H1 (cell line): ENCODE measurements at regions not wholly inside any gene's neighbourhood (a gene's known extent, or its start where the extent isn't known, plus 50 kb on each side); places are given as distances from the start of the nearest gene placed in this dataset.

Experiments
- CTCF ChIA-PET: fragments of 300-600 bp; sonication (Branson Sonifier 250); formaldehyde crosslinking; loops from one replicate; lab custom pipeline; 2021; ENCODE audit not compliant: partially characterized antibody; lab: Charles Lee
- POLR2A ChIA-PET: fragments of 300-600 bp; sonication (Branson Sonifier 250); formaldehyde crosslinking; loops from one replicate; lab custom pipeline; 2021; ENCODE audit warnings: inconsistent platforms; ENCODE audit not compliant: partially characterized antibody; lab: Charles Lee
- DNase-seq, 2 experiments: peaks; one replicate each; pipeline versions ENCODE4 v3.0.0 to v3.0.0-alpha.2; 2010 to 2022; ENCODE audit warnings: low spot score in 2 of 2, low read depth in 1 of 2, mixed read lengths in 1 of 2
- FAIRE-seq: peaks from 2 replicates; lab custom pipeline; 2011; peaks lifted over from hg19 to GRCh38; lab: Jason Lieb, UNC
- H2AFZ ChIP-seq: 2 replicates; pipeline ENCODE4 v1.8.1; 2012; ENCODE audit warnings: low read length, inconsistent platforms
- H2AK5ac ChIP-seq: 2 replicates; pipeline ENCODE4 v1.6.1; 2013; ENCODE audit warnings: low read depth, low read length
- H2BK120ac ChIP-seq: replicated peaks from 2 replicates; pipeline ENCODE3; 2013; ENCODE audit warnings: low read depth, low read length, inconsistent platforms
- H2BK12ac ChIP-seq: 2 replicates; pipeline ENCODE4 v1.6.1; 2013; ENCODE audit warnings: low read depth, low read length
- H2BK15ac ChIP-seq: 2 replicates; pipeline ENCODE4 v1.6.1; 2013; ENCODE audit warnings: low read length
- H2BK20ac ChIP-seq: 2 replicates; pipeline ENCODE4 v1.6.1; 2013; ENCODE audit warnings: low read length
- H2BK5ac ChIP-seq: 2 replicates; pipeline ENCODE4 v1.6.1; 2013; ENCODE audit warnings: low read depth, low read length
- H3K14ac ChIP-seq: 2 replicates; pipeline ENCODE4 v1.6.1; 2013; ENCODE audit warnings: inconsistent platforms; ENCODE audit not compliant: insufficient read length
- H3K18ac ChIP-seq: 2 replicates; pipeline ENCODE4 v1.6.1; 2013; ENCODE audit warnings: low read length; ENCODE audit errors: extremely low read depth
- H3K23ac ChIP-seq: 2 replicates; pipeline ENCODE4 v1.6.1; 2013; ENCODE audit warnings: inconsistent platforms; ENCODE audit not compliant: insufficient read length
- H3K23me2 ChIP-seq: 2 replicates; pipeline ENCODE4 v1.6.1; 2013; ENCODE audit warnings: low read depth, low read length
- H3K27ac ChIP-seq: 2 replicates; pipeline ENCODE4 v1.6.1; 2011; ENCODE audit warnings: low read depth, low read length, inconsistent platforms
- H3K27me3 ChIP-seq, 4 experiments: replicated peaks in 1 of 4; 1 replicate in 1 of 4; 2 replicates in 3 of 4; pipeline versions ENCODE4 v1.6.1 to v1.8.1; 2011 to 2013; ENCODE audit warnings: low read length in 3 of 4, mild to moderate bottlenecking in 3 of 4, inconsistent platforms in 2 of 4, mixed read lengths in 2 of 4, moderate library complexity in 1 of 4; ENCODE audit not compliant: control insufficient read depth in 3 of 4, insufficient read depth in 3 of 4; ENCODE audit errors: extremely low read depth in 1 of 4
- H3K36me3 ChIP-seq, 4 experiments: 2 replicates each; pipeline versions ENCODE4 v1.6.1 to v1.8.1; 2011 to 2013; ENCODE audit warnings: mild to moderate bottlenecking in 4 of 4, low read length in 3 of 4, moderate library complexity in 2 of 4, control low read depth in 1 of 4, inconsistent platforms in 1 of 4; ENCODE audit not compliant: insufficient read depth in 4 of 4, control insufficient read depth in 2 of 4
- H3K4ac ChIP-seq: replicated peaks from 2 replicates; pipeline ENCODE3; 2013; ENCODE audit warnings: low read length, low read depth, mixed read lengths, inconsistent platforms; ENCODE audit not compliant: insufficient read length
- H3K4me1 ChIP-seq, 4 experiments: replicated peaks in 1 of 4; 1 replicate in 1 of 4; 2 replicates in 3 of 4; pipeline versions ENCODE4 v1.6.1 to v1.8.1; 2011 to 2013; ENCODE audit warnings: low read length in 3 of 4, inconsistent platforms in 2 of 4, mixed read lengths in 1 of 4; ENCODE audit not compliant: insufficient read depth in 4 of 4, control insufficient read depth in 3 of 4
- H3K4me2 ChIP-seq, 2 experiments: 2 replicates each; pipeline versions ENCODE4 v1.6.1 to v1.8.1; 2011 to 2013; ENCODE audit warnings: low read depth in 2 of 2, low read length in 2 of 2, control low read depth in 1 of 2, inconsistent platforms in 1 of 2, mild to moderate bottlenecking in 1 of 2; ENCODE audit not compliant: insufficient read depth in 1 of 2
- H3K4me3 ChIP-seq, 4 experiments: fragments of 200-600, 300-600 bp in 1 of 4; sonication (generic), shearing (Covaris generic), sonication (Bioruptor Twin) in 1 of 4; 2 replicates each; pipeline versions ENCODE4 v1.5.1 to v1.8.1; 2011 to 2016; ENCODE audit warnings: low read length in 4 of 4, low read depth in 3 of 4, control low read depth in 2 of 4, inconsistent platforms in 2 of 4, mild to moderate bottlenecking in 2 of 4, mixed read lengths in 1 of 4, moderate library complexity in 1 of 4; ENCODE audit not compliant: insufficient read depth in 2 of 4; ENCODE audit errors: extremely low read depth in 1 of 4
- H3K56ac ChIP-seq: replicated peaks from 2 replicates; pipeline ENCODE3; 2013; ENCODE audit warnings: low read depth, mild to moderate bottlenecking, mixed read lengths, low read length, inconsistent platforms; ENCODE audit not compliant: insufficient read length
- H3K79me1 ChIP-seq: 2 replicates; pipeline ENCODE4 v1.6.1; 2013; ENCODE audit warnings: low read depth, low read length, control low read depth
- H3K79me2 ChIP-seq, 2 experiments: 2 replicates each; pipeline versions ENCODE4 v1.6.1 to v1.8.1; 2012 to 2013; ENCODE audit warnings: low read length in 2 of 2, mild to moderate bottlenecking in 2 of 2, inconsistent platforms in 1 of 2; ENCODE audit not compliant: insufficient read depth in 2 of 2, control insufficient read depth in 1 of 2
- H3K9ac ChIP-seq, 4 experiments: replicated peaks in 1 of 4; 1 replicate in 1 of 4; 2 replicates in 3 of 4; pipeline versions ENCODE4 v1.6.1 to v1.8.1; 2011 to 2013; ENCODE audit warnings: low read depth in 3 of 4, low read length in 3 of 4, control low read depth in 2 of 4, mild to moderate bottlenecking in 2 of 4, moderate library complexity in 2 of 4, inconsistent platforms in 1 of 4; ENCODE audit errors: extremely low read depth in 1 of 4
- H3K9me3 ChIP-seq, 2 experiments: 2 replicates each; pipeline versions ENCODE4 v1.6.1 to v1.8.1; 2012 to 2013; ENCODE audit warnings: mild to moderate bottlenecking in 2 of 2, moderate library complexity in 2 of 2, control low read depth in 1 of 2, inconsistent platforms in 1 of 2, low read depth in 1 of 2, low read length in 1 of 2, mixed read lengths in 1 of 2; ENCODE audit not compliant: insufficient read depth in 2 of 2
- H4K20me1 ChIP-seq, 2 experiments: replicated peaks in 1 of 2; 2 replicates each; pipeline versions ENCODE3 to v1.8.1; 2011 to 2013; ENCODE audit warnings: inconsistent platforms in 2 of 2, low read length in 2 of 2, mild to moderate bottlenecking in 1 of 2; ENCODE audit not compliant: insufficient read depth in 2 of 2, control insufficient read depth in 1 of 2
- H4K5ac ChIP-seq: 2 replicates; pipeline ENCODE4 v1.6.1; 2013; ENCODE audit warnings: low read length, low read depth, mixed read lengths, inconsistent platforms; ENCODE audit not compliant: insufficient read length
- H4K8ac ChIP-seq: 2 replicates; pipeline ENCODE4 v1.8.0; 2013; ENCODE audit warnings: mild to moderate bottlenecking, moderate library complexity, low read length, inconsistent platforms; ENCODE audit not compliant: insufficient read depth; ENCODE audit errors: extremely low read depth
- H4K91ac ChIP-seq: replicated peaks from 2 replicates; pipeline ENCODE3; 2013; ENCODE audit warnings: low read length, mixed read lengths, inconsistent platforms; ENCODE audit not compliant: insufficient read length
- CREB1 ChIP-seq: IDR thresholded peaks from 2 replicates; pipeline ENCODE4 v1.6.1; 2012; ENCODE audit warnings: inconsistent platforms
- CTCF ChIP-seq, 3 experiments: IDR thresholded peaks; 1 replicate in 2 of 3; 2 replicates in 1 of 3; pipeline versions ENCODE4 v1.5.1 to v1.6.1; 2011; ENCODE audit warnings: low read length in 3 of 3, mild to moderate bottlenecking in 3 of 3, inconsistent platforms in 2 of 3, low read depth in 1 of 3, moderate library complexity in 1 of 3; ENCODE audit not compliant: insufficient read depth in 1 of 3; ENCODE audit errors: control extremely low read depth in 1 of 3
- WGBS, 2 experiments: shearing (Covaris generic) in 1 of 2; methylation state at CpG; one replicate each; pipeline versions ENCODE4 v1.1.6 to v1.1.7; 2013 to 2015; ENCODE audit warnings: low lambda C conversion rate in 2 of 2, mixed read lengths in 2 of 2, inconsistent platforms in 1 of 2, low coverage in 1 of 2, missing lambda C conversion rate in 1 of 2; ENCODE audit not compliant: insufficient replicate concordance in 2 of 2, insufficient coverage in 1 of 2, insufficient read length in 1 of 2; ENCODE audit errors: extremely low coverage in 1 of 2, missing lambda C conversion rate in 1 of 2; 5-methylcytosine and 5-hydroxymethylcytosine counted together

GRCh38 chr4:97262769-97263168 is 880.5 kb downstream of the STPG2 start:
- H3K56ac ChIP-seq, result no peak overlapping the region
- no peaks in the 10 kb centered on the region for H3K9me3 ChIP-seq
- H4K20me1 ChIP-seq, result no peaks in the 10 kb centered on the region
- H4K8ac ChIP-seq, result no peak overlapping the region
- H3K79me1 ChIP-seq, result no peaks in the 10 kb centered on the region
- H2AFZ ChIP-seq, result no peak overlapping the region
- H2AK5ac ChIP-seq, result no peak overlapping the region
- H2BK20ac ChIP-seq, result no peak overlapping the region
- no peak overlapping the region for H2BK15ac ChIP-seq
- no peaks in the 10 kb centered on the region for H3K4me1 ChIP-seq
- no peaks in the 10 kb centered on the region for H3K23me2 ChIP-seq
- no peak overlapping the region for H2BK5ac ChIP-seq
- ChIA-PET POLR2A (no interaction called here), CTCF (no interaction called here)
- no peaks in the 10 kb centered on the region for H3K27me3 ChIP-seq
- H3K14ac ChIP-seq, result no peak overlapping the region
- no peak overlapping the region for H3K4me3 ChIP-seq
- no peak for FAIRE-seq
- H3K9ac ChIP-seq, result no peak overlapping the region
- H3K18ac ChIP-seq, result no peak overlapping the region
- no peak overlapping the region for H2BK12ac ChIP-seq
- H3K23ac ChIP-seq, result no peak overlapping the region
- no peak overlapping the region for H4K5ac ChIP-seq
- 89% methylated on average over 6 of the region's 6 CpGs; no CpG with 5 or more reads in 1 of the 2 experiments for WGBS, 2 experiments
- H2BK120ac ChIP-seq, result no peak overlapping the region
- no peak overlapping the region for H3K4ac ChIP-seq
- no peak overlapping the region for H4K91ac ChIP-seq
- no peaks in the 10 kb centered on the region for H3K79me2 ChIP-seq
- no peak overlapping the region for H3K4me2 ChIP-seq
- DNase-seq, result no peak
- H3K36me3 ChIP-seq, result no peaks in the 10 kb centered on the region
- H3K27ac ChIP-seq, result no peak overlapping the region
- TF ChIP-seq CREB1, result no peak
- TF ChIP-seq CTCF (IDR thresholded peaks at IDR 0.05; ENCODE audit: control extremely low read depth in 1 of 3, insufficient read depth in 1 of 3, low read depth in 1 of 3, low read length in 3 of 3), result no peak
